Heart right ventricle (tissue), 16 donors: ENCODE measurements at regions not wholly inside any gene's neighbourhood (a gene's known extent, or its start where the extent isn't known, plus 50 kb on each side); places are given as distances from the start of the nearest gene placed in this dataset.

ENCODE experiments used
- ATAC-seq, 8 donors: fragments of 200-7000 bp; cut with Tn5 transposase; one replicate each; pipeline ENCODE4 v1.9.1; 2020; ENCODE audit warnings: mild to moderate bottlenecking in 8 of 8, moderate library complexity in 8 of 8, moderate number of reproducible peaks in 1 of 8
- DNase-seq, 2 donors: peaks; one replicate each; pipeline ENCODE4 v3.0.0-alpha.2; 2020
- H3K27ac ChIP-seq, 10 donors: fragments of 200-600 bp; sonication (generic) in 2 of 10; one replicate each; pipeline versions ENCODE4 v1.5.0 to v1.8.0; 2020 to 2022; ENCODE audit warnings: mild to moderate bottlenecking in 3 of 10
- H3K27me3 ChIP-seq, 7 donors: fragments of 200-600 bp; one replicate each; pipeline ENCODE4 v1.8.0; 2021 to 2022; ENCODE audit warnings: mild to moderate bottlenecking in 2 of 7
- H3K36me3 ChIP-seq, 9 donors: fragments of 200-600 bp; sonication (generic) in 1 of 9; one replicate each; pipeline versions ENCODE4 v1.5.0 to v1.8.0; 2020 to 2022; ENCODE audit warnings: mild to moderate bottlenecking in 2 of 9
- H3K4me1 ChIP-seq, 9 donors: fragments of 200-600 bp; sonication (generic) in 1 of 9; one replicate each; pipeline versions ENCODE4 v1.5.0 to v1.8.0; 2020 to 2022; ENCODE audit warnings: mild to moderate bottlenecking in 4 of 9
- H3K4me3 ChIP-seq, 10 donors: fragments of 200-600 bp; sonication (generic) in 2 of 10; one replicate each; pipeline versions ENCODE4 v1.5.0 to v1.8.0; 2020 to 2022; ENCODE audit warnings: mild to moderate bottlenecking in 7 of 10, moderate library complexity in 2 of 10
- H3K9me3 ChIP-seq, 11 donors: fragments of 200-600 bp in 10 of 11; sonication (generic) in 2 of 11; one replicate each; pipeline versions ENCODE4 v1.5.0 to v1.8.0; 2013 to 2022; ENCODE audit warnings: mild to moderate bottlenecking in 2 of 11, control low read depth in 1 of 11, moderate library complexity in 1 of 11
- CTCF ChIP-seq, 9 donors: fragments of 200-600 bp; sonication (generic) in 2 of 9; IDR thresholded peaks; one replicate each; pipeline versions ENCODE4 v1.5.0 to v1.8.0; 2021 to 2022; ENCODE audit warnings: antibody characterized with exemption in 9 of 9, mild to moderate bottlenecking in 5 of 9, moderate library complexity in 1 of 9
- WGBS, 2 donors: extraction: QIAGEN DNeasy Blood & Tissue Kit; methylation state at CpG; one replicate each; pipeline ENCODE4 v1.1.7; 2013; ENCODE audit warnings: inconsistent platforms in 1 of 2; 5-methylcytosine and 5-hydroxymethylcytosine counted together
- intact Hi-C, 10 donors: fragments of 100-400 bp; cut with DNase I; formaldehyde crosslinking; loops; one replicate each; pipeline versions ENCODE4 v1.11.1 to v1.14.2; 2022
- donor health status: Arrhythmogenic right ventricular cardiomyopathy.
- donor health status: ischemic (EF 13 %, LVEDD 7.1; RV severe dilation, severe dysfunction).
- donor health status: healthy with polysubstance abuse.
- donor health status: DM: no; HTN: yes; CAD: no.
- donor health status: DM: no; HTN: no; CAD: no.
- donor health status: ischemic (EF 25% LVEDD 6.9; RV normal size, moderate dysfunction).
- donor health status: ischemic (EF 25% LVEDD 5.7; RV mildly dilated, moderate dysfunction).
- donor health status: healthy.
- donor health status: DM: yes; HTN: yes; CAD: no.
- donor health status: Ischemic cardiomyopathy.
- donor health status: ischemic (EF 35%, LVEDD 5.7; RV mildly dilated, moderate dysfunction).
- donor health status: nonischemic (EF 11% LVEDD 7.7; RV severe dilation, severe dysfunction).
- donor health status: DM: yes; HTN: yes; CAD: no.
- donor health status: PGD.
- donor health status: ischemic (EF 29% LVEDD 5.4; RV normal size, mild dysfunction).
- donor health status: nonischemic (EF 23%, LVEDD 6.1; RV moderate dilation, normal function).

GRCh38 chr5:136529081-136529480 is 163.7 kb upstream of the TRPC7 start:
- no peak overlapping the region for H3K4me3 ChIP-seq
- H3K9me3 ChIP-seq = no peaks in the 10 kb centered on the region
- no peaks in the 10 kb centered on the region for H3K36me3 ChIP-seq
- H3K27me3 ChIP-seq = peaks cover 0 to 15% (median 5%) of the 10 kb centered on the region in 7 donors
- no peak for DNase-seq
- H3K4me1 ChIP-seq = no peaks in the 10 kb centered on the region
- no peak for TF ChIP-seq CTCF (IDR thresholded peaks at IDR 0.05)
- intact Hi-C loops = no loop called here
- H3K27ac ChIP-seq = no peak overlapping the region
- no peak for ATAC-seq

- H3K27me3 ChIP-seq = peaks cover 0 to 15% (median 5%) of the 10 kb centered on the region in 7 donors
- ATAC-seq (no peak), DNase-seq (no peak)
- H3K4me3 ChIP-seq = no peak overlapping the region
- H3K9me3 ChIP-seq = no peaks in the 10 kb centered on the region
- intact Hi-C loops = no loop called here
- TF ChIP-seq CTCF (IDR thresholded peaks at IDR 0.05) = no peak
- H3K36me3 ChIP-seq = no peaks in the 10 kb centered on the region
- H3K27ac ChIP-seq = no peak overlapping the region
- no peaks in the 10 kb centered on the region for H3K4me1 ChIP-seq
- WGBS, 2 donors = 75 to 77% methylated on average over 2 of the region's 2 CpGs
These were observed 163.2 kb upstream of the TRPC7 start for GRCh38 chr5:136528481-136529030.

- Histone ChIP-seq H3K27me3 (peaks cover 0 to 14% (median 5%) of the 10 kb centered on the region in 7 donors), H3K27ac (no peak overlapping the region), H3K36me3 (no peaks in the 10 kb centered on the region), H3K4me3 (no peak overlapping the region), H3K9me3 (no peaks in the 10 kb centered on the region), H3K4me1 (no peaks in the 10 kb centered on the region)
- DNase-seq (no peak), ATAC-seq (no peak)
- 50 to 63% methylated on average over 4 of the region's 4 CpGs for WGBS, 2 donors
- intact Hi-C loops = no loop called here
- TF ChIP-seq CTCF (IDR thresholded peaks at IDR 0.05) = no peak
These were observed 162.0 kb upstream of the TRPC7 start for GRCh38 chr5:136527311-136527710.

GRCh38 chr5:136526791-136527190 is 161.4 kb upstream of the TRPC7 start:
- H3K27me3 ChIP-seq = peaks cover 0 to 12% (median 5%) of the 10 kb centered on the region in 7 donors
- ATAC-seq (no peak), DNase-seq (no peak)
- TF ChIP-seq CTCF (IDR thresholded peaks at IDR 0.05) = no peak
- no peaks in the 10 kb centered on the region for H3K9me3 ChIP-seq
- no peaks in the 10 kb centered on the region for H3K36me3 ChIP-seq
- H3K4me1 ChIP-seq = no peaks in the 10 kb centered on the region
- 50 to 62% methylated on average over 5 of the region's 5 CpGs for WGBS, 2 donors
- H3K4me3 ChIP-seq = no peak overlapping the region
- no peak overlapping the region for H3K27ac ChIP-seq
- intact Hi-C loops = no loop called here
